Inflammatory macrophage (primary cell): ENCODE measurements at regions not wholly inside any gene's neighbourhood (a gene's known extent, or its start where the extent isn't known, plus 50 kb on each side); places are given as distances from the start of the nearest gene placed in this dataset.

Experiments used
- DNase-seq, 2 donors: peaks; one replicate each; pipeline ENCODE4 v3.0.0-alpha.2; 2020 to 2022

- no peak for DNase-seq
Observed at GRCh38 chr18:8458546-8459215, 150.6 kb upstream of the RAB12 start.

GRCh38 chr18:8460748-8461147 lies 148.5 kb upstream of the RAB12 start:
- DNase-seq = no peak

GRCh38 chr18:8461544-8461943 lies 147.7 kb upstream of the RAB12 start:
- no peak for DNase-seq

- DNase-seq = no peak
Observed at GRCh38 chr18:8462651-8463185, 146.5 kb upstream of the RAB12 start.

- no peak for DNase-seq
Observed at GRCh38 chr18:8463791-8464190, 145.4 kb upstream of the RAB12 start.

- no peak for DNase-seq
Observed at GRCh38 chr18:8468191-8468590, 141.0 kb upstream of the RAB12 start.

GRCh38 chr18:8468921-8469335 lies 140.3 kb upstream of the RAB12 start:
- DNase-seq = no peak

GRCh38 chr18:8469544-8470130 lies 139.6 kb upstream of the RAB12 start:
- DNase-seq = no peak

- DNase-seq = no peak
Observed at GRCh38 chr18:8471372-8471771, 137.9 kb upstream of the RAB12 start.

- DNase-seq = no peak
Observed at GRCh38 chr18:8474661-8475060, 134.6 kb upstream of the RAB12 start.

- no peak for DNase-seq
Observed at GRCh38 chr18:8477615-8478014, 131.6 kb upstream of the RAB12 start.

GRCh38 chr18:8478166-8478967 lies 130.9 kb upstream of the RAB12 start:
- peak; percentile 59 to 60 for DNase-seq

GRCh38 chr18:8478968-8479370 lies 130.3 kb upstream of the RAB12 start:
- no peak for DNase-seq

- DNase-seq = no peak
Observed at GRCh38 chr18:8479789-8480188, 129.4 kb upstream of the RAB12 start.

- peak; percentile 4 to 15 for DNase-seq
Observed at GRCh38 chr18:8480506-8481328, 128.5 kb upstream of the RAB12 start.

GRCh38 chr18:8484951-8485350 lies 124.3 kb upstream of the RAB12 start:
- DNase-seq = no peak

- DNase-seq = no peak
Observed at GRCh38 chr18:8489761-8490160, 119.5 kb upstream of the RAB12 start.

GRCh38 chr18:8491516-8491915 lies 117.7 kb upstream of the RAB12 start:
- no peak for DNase-seq

GRCh38 chr18:8493141-8493540 lies 116.1 kb upstream of the RAB12 start:
- DNase-seq = no peak

- no peak for DNase-seq
Observed at GRCh38 chr18:8496186-8496585, 113.1 kb upstream of the RAB12 start.

GRCh38 chr18:8498905-8499304 lies 110.3 kb upstream of the RAB12 start:
- DNase-seq = no peak

- no peak for DNase-seq
Observed at GRCh38 chr18:8499810-8500675, 109.2 kb upstream of the RAB12 start.
